Hepatic stellate cell (primary cell): ENCODE measurements at regions not wholly inside any gene's neighbourhood (a gene's known extent, or its start where the extent isn't known, plus 50 kb on each side); places are given as distances from the start of the nearest gene placed in this dataset.

Experiments used
- DNase-seq: peaks from one replicate; pipeline ENCODE4 v3.0.0; 2011; ENCODE audit warnings: low spot score

GRCh38 chr17:77419095-77419494 is 278.3 kb downstream of the SEC14L1 start:
- DNase-seq: no peak

- DNase-seq: no peak
Measured at GRCh38 chr17:77419547-77420094, 278.9 kb downstream of the SEC14L1 start.

DNA sequence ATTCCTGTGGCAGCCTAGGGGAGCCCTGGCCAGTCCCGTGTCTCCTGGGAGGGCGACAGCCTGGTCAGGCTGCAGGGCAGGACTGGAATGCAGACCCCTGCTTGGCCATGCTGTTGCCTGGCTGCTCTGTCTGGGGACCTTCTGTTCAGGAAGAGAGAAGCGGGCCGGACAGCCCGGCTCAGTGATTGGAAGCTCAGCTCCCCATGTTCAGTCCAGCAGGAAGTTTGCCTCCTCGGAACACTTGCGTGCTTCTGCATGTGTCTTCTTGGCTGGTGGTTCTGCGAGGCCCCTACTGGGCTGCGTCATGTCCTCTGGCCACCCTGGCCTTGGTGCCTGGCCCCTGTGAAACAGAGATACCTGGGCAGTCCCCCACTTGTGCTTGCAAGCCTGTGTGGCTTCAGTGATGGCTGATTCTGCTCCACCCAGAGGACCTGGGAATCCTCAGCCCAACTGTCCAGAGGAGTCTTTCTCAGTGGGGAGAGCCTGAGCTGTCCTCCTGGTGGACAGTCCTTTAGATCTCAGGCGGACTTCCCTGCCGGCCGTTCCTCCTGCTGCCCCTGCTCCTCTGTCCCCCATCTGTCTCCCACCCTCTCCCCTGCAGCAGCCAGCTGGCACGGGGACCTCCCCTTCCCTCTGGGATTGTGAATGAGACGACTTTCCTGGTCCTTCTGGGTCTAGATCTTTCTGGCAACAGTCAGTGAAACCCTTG is 279.5 kb downstream of the SEC14L1 start:
- no peak for DNase-seq

DNA sequence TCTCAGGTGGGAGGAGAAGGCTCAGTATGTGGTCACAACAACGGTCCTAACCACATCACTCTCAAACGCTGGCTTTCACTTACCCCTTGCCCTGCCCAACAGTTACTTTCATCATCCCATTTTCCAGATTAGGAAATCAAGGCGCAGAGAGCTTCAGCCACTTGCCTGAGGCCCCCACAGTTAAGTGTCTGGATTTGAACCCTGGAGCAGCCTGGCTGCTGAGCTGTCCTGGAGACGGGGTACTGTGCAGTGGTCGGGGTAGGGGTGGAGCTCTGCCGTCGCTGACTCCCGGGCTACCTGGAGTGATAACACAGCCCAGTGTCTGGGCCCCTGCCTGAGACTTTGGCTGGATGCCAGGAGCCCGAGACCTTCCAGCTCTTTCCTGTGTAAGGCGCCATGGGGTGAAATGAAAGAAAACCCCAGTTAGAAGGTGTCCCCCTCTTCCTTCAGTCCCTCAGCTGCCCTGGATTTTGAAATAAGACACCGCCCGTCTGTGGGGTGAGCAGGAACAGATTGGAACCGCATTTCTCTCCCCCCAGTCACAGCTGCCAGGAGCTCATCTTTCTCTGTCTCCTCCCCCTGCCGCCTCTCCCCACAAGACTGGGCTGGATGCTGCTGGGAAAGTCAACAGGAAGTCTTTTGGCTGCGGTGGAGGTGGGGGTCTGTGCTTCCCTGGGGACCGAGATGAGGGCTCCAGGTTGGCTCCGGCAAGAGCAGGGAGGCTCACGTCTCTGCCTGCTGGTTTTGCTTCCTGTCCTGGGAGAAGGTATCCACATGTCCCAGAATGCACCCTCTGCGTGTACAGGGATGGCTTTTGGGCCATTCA is 280.2 kb downstream of the SEC14L1 start:
- DNase-seq: peak; percentile 92

DNA sequence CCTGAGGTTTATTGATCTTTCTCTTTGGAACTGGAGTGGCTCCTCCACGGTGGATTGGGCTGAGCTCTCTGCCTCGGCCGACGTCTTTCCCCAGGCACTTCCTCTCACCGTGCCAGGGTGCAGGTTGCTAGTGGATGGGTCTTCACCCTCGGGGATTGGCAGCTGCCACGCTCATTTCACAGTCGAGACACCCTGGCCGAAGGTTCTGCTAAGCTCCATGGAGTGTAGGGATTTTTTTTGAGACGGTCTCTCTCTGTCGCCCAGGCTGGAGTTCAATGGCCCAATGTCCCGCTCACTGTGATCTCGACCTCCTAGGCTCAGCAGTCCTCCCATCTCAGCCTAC is 280.8 kb downstream of the SEC14L1 start:
- DNase-seq: no peak

DNA sequence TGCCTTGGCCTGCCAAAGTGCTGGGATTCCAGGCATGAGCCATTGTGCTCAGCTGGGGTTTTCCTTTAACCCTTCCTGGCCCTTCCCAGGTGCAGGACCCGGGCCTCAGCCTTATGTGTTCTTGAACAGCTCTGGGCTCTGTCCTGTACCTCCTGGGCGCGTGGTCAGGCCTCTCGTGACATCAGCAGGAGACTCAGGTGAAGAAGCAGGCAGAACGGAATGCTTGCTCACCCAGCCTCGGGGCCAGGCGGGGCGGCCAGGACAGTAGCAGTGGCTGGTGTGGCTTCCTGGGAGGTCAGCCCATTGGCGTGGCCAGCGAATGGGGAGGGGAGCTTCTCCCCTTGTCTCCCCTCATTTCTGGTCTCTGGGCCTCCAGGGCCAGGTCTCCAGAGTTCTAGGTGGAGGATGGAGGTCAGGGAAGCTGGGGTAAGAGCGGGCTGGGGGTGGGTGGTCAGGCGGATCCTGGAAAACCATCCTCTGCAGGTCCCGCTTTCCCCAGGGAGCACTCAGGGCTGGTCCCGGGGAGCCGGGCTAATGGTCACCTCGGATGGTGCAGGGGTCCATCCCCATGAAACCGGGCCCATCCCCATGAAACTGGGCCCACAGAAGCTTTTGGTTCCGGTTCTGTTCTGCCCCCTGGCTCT is 281.5 kb downstream of the SEC14L1 start:
- DNase-seq: no peak

DNA sequence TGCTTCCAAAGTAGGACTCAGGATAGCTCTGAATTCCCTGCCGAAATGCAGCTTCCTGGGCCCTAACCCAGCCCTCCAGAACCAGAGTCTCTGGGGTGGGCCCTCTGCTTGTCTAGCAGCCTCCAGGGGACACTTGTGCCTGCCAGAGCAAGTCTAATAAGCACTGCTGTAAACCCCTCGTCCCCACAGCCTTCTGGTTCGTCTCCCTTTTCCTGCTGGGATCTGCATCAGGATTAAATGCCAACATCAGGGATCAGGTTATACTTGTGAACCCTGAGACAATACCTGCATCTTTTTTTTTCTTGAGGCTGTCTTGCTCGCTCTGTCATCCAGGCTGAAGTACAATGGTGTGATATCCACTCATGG is 282.0 kb downstream of the SEC14L1 start:
- DNase-seq: no peak

DNA sequence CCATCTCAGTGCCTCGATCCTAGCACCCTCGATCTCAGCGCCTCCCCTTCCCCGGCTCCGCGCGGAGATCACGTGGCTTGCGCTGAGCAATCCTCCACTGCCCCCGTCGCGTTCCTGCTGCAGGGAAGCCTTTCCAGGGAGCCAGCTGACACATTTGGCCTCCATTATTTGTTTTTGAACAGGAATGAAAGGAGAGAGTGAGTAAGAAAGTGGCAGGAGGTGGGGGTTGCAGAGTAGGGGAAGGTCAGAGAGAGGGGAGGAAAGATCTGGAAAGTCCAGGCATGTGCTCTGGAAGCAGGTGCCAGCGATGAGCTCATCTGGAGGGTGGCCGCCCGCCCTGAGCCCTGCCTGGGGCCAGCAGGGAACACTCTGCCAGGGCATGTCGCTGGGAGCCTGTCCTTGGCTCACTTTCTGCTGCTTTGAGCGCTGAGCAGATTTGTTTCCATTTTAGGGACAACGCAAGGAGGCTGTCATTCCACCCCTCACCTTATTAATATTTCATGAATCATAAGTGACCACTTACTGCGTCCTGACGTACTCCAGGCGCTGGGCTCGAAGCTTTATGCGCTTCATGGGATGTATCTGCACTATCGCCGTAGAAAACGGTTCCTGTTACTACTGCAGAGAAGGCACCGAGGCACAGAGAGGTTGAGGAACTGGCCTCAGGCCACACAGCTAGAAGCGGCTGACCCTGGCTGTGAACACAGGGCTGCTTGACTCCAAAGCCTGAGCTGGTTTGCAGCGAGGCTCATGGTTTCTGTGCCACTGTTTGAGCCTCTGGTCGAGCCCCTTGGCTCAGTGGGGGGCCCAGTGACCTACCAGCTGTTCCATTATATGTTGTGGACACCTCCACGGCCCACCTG is 283.1 kb downstream of the SEC14L1 start:
- DNase-seq: peak; percentile 93

- peak; percentile 87 for DNase-seq
Measured at GRCh38 chr17:77424585-77425344, 284.0 kb downstream of the SEC14L1 start.

- no peak for DNase-seq
Measured at GRCh38 chr17:77425348-77425747, 284.6 kb downstream of the SEC14L1 start.

DNA sequence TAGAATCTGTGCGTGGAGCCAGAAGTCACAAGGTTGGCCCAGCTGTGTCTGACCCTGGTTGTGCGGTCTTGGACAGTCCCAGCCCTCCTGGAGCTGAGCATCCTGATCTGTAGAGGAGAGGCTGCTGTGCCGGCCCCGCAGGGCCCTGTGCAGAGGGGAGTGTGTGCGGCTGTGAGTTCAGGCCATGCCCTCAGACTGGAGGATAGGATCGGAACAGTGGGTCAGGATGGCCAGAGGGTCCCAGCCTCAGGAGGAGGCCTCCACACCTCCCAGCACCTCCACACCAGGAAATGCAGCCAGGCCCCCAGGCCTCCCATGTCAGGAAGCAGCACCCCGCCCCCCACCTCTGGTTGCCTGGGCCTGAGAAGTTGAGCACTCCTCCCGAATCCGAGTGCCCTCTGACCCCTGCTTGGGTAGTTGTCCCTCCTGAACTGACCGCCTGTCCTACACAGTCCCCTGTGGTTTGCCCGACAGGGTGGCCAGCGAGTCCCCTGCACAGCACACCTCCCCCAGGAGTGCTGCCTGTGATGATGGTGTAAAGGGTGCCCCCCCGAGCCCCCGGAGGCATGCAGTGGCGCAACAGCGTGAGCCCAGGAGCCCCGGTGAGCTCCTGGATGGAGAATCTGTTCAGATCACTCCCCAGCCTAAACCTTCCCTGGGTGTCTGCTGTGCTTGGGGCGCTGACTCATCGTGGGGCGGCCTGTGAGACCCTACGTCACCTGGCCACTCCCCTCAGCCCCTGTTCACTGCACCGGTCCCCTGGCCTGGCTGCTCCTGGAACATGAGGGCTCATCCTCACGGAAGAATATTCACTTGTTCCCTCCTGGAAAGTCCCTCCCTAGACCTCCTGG is 285.2 kb downstream of the SEC14L1 start:
- DNase-seq: peak; percentile 83

- DNase-seq: no peak
Measured at GRCh38 chr17:77426676-77427386, 286.1 kb downstream of the SEC14L1 start.

DNA sequence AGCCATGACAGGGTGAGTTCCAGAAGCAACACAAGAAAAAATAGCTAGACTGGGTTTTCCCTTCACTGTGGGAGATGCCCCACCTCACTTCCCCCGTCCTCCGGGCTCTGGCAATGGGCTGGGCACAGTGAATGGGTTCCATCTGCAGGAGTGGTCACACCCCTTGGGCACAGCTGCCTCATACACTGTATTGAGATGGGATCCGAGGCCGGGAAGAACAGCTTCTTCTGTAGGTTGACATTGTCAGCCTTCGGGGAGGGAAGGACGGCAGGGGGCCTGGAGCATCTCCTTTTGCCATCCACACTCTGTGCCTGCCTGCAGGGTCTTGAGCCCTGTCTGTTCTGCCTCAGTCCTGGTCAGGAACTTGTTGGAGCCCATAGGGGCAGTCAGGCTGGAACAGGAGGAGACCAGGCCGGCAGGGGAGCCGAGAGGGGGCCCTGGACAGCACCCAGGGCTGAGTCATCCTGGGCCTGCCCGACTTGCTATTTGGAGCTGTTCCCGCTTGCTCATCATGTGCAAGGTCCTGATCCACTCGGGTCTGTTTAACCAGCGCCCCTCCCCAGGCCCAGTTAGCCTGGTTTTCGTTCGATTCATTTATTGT is 286.7 kb downstream of the SEC14L1 start:
- DNase-seq: peak; percentile 79

- DNase-seq: no peak
Measured at GRCh38 chr17:77428020-77428748, 287.4 kb downstream of the SEC14L1 start.

DNA sequence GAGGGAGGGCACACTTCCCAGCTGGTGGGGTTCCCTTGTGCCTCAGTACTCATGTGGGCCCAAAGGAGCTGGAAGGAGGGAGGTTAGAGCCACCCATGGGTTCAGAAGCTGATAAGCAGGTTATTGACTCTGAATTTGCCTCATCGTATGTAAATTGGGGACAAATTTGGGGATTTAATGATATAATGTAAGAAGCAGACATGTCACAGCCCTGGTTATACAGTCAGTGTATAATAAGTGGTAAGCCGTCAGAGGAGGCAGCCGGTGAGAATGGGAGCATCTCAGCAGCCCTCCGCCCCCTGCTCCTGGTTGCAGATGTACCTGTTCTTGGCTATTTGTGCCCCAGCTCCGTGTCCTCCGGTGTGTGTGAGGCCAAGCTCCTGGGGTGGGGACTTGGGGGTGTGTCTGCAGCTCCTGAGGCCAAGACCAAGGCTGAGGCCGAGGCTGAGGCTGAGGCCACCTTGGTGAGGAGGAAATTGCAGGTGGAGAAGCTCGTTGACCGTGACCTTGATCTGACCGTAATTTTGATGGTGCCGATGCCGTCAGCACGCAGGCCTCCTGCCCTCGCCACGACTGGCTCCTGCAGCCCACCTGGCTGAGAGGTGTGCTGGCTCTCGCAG is 288.1 kb downstream of the SEC14L1 start:
- DNase-seq: no peak

- DNase-seq: no peak
Measured at GRCh38 chr17:77429369-77429968, 288.7 kb downstream of the SEC14L1 start.

DNA sequence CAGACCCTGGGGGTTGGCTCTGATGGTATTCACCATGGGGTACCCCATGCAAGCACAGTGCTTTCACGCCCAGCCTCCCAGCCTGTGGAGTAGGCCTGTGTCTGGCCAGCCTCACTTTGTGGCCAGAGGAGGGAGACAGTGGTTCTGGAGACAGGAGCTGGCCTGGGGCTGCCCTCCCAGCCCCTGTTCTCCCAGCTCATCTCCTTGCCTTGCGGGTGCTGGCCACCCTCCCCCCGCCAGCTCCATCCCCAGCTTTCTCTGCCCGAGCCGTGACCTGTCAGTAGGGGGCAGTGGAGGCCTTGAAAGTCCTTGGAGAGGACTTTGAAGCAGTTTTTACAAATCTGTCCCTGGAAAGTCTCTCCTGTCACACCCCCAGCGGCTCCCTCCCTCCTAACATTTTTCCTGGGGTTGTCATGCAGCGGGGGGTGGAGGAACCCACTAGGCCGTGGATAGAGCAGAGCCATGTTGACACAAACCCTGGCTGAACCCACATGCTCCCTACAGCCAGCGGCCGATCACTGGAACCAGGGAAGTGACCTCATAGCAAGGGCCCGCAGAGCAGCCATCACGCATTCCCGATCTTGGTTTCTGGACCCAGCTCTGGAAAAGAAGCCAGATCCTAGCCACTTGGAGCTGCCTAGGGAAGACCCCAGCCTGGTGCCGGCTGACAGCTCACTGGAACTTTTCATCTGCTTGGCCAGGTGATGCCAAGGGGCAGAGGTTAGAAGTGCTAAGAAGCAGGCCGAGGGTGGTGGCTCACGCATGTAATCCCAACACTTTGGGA is 289.4 kb downstream of the SEC14L1 start:
- DNase-seq: peak; percentile 98
